ENCODE measurements at regions not wholly inside any gene's neighbourhood (a gene's known extent, or its start where the extent isn't known, plus 50 kb on each side); places are given as distances from the start of the nearest gene placed in this dataset.

DNA sequence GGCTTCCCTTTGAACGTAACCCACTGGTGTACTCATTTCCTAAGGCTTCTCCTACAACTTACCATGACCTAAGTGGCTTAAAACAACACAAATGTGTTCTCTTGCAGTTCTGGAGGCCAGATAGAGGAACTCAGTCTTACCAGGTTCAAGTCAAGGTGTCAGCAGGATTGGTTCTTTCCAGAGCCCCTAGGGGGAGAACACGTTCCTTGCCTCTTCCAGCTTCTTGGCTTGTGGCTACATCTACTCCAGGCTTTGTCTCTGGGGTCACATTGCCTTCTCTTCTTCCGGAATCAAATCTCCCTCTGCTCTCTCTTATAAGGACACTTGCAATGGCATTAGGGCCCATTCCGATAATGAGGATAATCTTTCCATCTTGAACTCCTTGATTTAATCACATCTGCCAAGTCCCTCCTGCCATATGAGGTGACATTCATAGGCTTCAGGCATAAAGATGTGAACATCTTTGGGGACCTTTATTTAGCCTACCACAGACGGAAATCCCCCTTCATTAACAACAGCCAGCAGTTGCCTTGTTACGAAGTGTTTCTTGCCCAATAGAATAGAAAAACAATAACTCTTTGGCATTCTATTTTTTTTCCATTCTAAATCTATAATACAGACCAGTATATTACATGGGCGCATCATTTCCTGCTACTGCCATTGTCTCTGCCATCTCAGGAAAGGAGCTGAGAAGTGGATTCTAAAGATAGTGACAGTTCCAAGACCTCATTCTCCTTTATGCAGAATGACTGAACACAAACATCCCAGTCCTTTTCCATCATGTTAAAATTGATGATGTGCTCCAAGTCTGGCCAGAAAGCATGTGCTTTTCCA is 362.0 kb downstream of the ZNF521 start:
- no peak for TF ChIP-seq POLR2A (IDR thresholded peaks at IDR 0.05; ENCODE audit: low read depth, low read length)
- DNase-seq (ENCODE audit: insufficient read length, low spot score): no peak
- no peak for FAIRE-seq

DNA sequence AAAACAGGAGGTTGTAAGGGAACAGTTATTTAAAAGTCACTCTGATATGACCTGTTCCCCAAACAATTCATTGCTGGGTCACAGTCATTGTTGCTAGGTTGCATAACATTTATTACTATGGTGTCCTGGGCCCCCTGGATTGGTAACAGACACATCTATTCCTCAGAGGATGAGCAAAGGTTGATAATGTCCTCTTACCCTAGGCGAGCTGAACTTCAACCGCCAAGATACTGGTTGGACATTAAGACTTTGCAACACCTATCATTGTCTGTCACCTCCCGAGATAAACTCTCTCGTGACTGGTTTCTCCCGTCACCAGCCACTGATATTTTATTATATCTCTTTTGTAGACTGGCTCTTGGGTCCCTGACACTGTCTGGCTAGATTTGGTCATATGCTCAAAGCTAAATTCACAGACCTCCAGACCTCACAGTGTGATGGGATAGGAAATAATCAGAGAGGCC is 361.3 kb downstream of the ZNF521 start:
- no peak for DNase-seq (ENCODE audit: insufficient read length, low spot score)
- no peak for TF ChIP-seq POLR2A (IDR thresholded peaks at IDR 0.05; ENCODE audit: low read depth, low read length)
- no peak for FAIRE-seq

DNA sequence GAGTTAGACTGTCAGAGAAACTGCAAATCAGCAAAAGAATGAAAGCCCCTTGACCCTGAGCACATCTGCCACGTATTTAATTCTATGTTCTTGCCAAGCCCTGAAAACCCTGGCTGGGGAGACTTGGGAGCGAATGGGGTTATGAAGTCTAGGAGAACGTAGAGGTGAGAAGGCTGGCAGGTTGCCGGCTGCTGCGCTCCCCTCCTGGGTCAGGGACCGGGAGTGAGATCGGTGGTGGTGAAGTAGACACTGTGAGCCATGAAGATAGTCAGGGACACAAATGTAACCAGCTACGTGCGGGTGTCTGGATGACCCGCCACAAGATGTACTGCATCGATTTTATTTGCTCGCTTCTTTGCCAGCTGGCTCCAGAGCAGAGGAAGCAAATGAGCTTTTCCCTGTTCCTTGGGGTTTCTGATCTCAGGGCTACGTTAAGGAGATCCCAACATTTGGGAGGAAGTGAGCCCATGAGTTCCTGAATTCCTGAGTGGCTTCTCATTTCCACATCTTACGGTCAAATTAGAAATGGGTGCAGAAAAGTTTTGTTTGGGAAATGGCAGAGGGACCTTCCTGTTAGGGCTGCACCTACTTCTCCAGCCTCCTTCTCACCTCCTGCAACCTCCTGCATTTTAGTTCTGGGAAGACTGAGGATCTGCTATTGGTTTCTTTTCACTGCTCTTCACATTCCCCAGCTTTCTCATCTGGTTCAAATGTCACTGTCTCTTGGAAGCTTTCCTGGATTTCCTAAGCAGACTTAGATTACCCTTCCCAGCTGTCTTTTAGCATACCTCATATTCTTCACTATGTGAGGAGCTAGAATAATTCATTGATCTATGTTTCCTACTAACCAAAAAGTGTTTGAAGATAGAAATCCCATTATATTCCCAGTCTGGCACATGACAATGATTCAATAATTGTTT is 360.6 kb downstream of the ZNF521 start:
- no peak for TF ChIP-seq POLR2A (IDR thresholded peaks at IDR 0.05; ENCODE audit: low read depth, low read length)
- DNase-seq (ENCODE audit: insufficient read length, low spot score) (no peak), FAIRE-seq (no peak)

DNA sequence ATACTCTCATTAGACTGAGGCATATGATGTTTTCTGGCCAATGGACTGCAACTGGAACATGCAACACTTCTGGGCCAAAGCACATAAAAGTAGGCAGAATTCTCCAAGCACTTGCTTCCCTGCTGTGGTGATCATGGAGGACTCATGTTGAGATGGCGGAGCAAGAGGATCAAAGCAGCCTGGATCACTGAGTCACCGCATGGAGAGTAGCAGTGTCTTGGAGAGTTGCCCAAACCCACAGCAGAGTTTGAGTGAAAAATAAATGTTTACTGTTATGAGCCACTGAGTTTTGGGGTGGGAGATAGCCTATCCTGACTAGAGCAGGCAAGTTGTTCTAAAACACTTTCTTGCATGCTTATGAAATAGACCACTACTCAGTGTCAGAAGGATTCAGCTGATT is 359.5 kb downstream of the ZNF521 start:
- DNase-seq (ENCODE audit: insufficient read length, low spot score): no peak
- no peak for TF ChIP-seq POLR2A (IDR thresholded peaks at IDR 0.05; ENCODE audit: low read depth, low read length)
- FAIRE-seq: no peak

DNA sequence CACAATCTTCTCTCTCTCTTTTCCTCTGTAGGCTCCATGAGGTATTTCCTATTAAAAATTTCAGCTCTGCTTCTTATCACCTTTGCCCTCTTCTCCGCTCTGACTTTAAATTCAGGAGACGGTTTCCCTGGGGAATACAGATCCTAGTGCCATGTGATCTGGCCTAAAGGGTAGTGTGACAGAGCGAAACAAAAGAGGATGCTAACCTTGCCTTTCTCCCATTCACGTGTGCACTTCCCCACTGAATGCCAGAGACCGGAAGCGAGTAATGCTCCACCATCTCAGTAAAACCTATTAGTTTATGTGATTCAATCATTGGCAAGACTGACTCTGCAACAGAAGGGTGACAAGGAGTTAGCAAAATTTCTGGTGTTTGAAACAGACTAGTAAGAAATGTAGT is 358.3 kb downstream of the ZNF521 start:
- FAIRE-seq: no peak
- no peak for DNase-seq (ENCODE audit: insufficient read length, low spot score)

DNA sequence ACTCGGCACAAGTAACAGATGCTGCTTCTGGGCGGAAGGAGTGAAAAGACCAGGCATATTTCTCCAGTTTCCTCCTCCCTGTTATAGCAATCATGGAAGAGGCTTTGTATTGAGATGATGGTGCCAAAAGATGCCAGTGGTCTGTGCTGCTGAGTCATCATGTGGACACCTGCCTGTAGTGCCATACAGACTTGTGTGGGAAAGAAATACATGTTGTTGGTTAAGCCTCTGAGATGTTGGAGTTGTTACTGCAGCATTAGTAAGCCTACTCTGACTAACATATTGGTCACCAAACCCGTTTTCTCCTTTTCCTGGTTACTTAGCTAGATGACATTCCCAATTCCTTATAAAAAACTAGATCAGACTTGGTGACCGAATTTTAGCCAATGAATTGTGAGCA is 356.9 kb downstream of the ZNF521 start:
- no peak for FAIRE-seq
- TF ChIP-seq POLR2A (IDR thresholded peaks at IDR 0.05; ENCODE audit: low read depth, low read length): no peak
- DNase-seq (ENCODE audit: insufficient read length, low spot score): no peak

More for the DNA sequence above, 358.3 kb downstream of the ZNF521 start:
- no peak for TF ChIP-seq POLR2A (IDR thresholded peaks at IDR 0.05; ENCODE audit: low read depth, low read length)

DNA sequence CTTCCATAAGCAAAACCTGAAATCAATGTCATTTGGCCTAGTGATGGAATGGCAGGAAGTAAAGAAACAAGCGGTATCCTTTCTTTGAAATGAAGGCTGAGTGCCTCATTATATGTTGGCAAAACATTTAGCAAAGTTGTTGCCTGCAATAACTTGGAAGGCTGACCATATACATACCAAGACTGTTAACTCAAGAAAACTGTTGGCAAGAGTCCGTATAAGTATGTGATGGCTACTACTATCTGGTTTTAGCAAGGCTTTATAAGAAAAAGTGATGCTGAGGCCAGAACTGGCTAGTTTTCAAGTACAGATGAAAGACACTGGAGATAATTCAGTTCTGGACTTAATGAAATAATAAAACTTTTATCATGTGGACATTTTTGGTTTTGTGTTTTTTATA is 356.2 kb downstream of the ZNF521 start:
- DNase-seq (ENCODE audit: insufficient read length, low spot score) (no peak), FAIRE-seq (no peak)
- no peak for TF ChIP-seq POLR2A (IDR thresholded peaks at IDR 0.05; ENCODE audit: low read depth, low read length)

DNA sequence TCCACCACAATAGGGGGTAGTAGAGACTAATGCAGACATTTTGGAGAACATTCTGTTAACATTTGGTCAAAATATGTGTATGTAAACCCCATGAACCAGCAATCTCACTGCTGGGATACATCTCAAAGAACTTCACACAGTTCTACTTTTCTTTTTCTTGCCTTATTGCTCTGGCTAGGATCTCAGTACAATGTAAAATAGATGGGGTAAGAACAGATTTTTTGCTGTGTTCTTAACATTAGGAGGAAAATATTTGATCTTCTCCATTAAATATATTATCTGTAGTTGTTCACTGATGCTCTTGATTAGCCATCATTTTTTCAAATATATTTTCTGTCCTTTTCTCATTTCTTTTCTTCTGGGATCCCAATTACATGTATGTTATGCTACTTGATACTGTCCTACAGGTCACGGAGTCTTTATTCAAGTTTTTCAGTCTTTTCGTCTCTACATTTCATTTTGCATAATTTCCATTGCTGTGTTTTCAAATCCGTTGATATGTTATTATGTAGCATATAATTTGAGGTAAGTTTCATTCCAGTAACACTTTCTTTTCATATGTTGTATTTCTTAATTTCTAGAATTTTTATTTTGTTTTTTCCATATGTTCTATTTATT is 352.2 kb downstream of the ZNF521 start:
- no peak for TF ChIP-seq POLR2A (IDR thresholded peaks at IDR 0.05; ENCODE audit: low read depth, low read length)
- FAIRE-seq: no peak
- no peak for DNase-seq (ENCODE audit: insufficient read length, low spot score)

DNA sequence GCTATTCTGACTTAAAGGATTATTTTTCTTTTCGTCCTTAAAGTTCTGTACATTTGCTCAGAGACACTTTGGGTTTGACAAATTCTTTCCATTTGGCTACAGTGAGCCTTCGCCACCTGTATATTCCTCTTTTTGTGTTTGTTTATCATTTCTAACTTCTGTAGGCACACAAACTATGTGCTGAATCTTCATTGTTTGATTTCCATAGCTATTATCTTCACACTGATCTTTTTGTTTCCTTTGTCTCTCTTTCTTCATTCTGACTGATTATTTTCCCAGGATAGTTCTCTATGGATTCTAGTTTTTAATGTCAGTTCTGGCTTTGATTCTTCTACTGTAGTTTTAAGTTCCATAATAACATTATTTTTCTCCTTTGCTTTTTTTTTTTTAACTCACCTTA is 350.2 kb downstream of the ZNF521 start:
- TF ChIP-seq POLR2A (IDR thresholded peaks at IDR 0.05; ENCODE audit: low read depth, low read length): no peak
- FAIRE-seq (no peak), DNase-seq (ENCODE audit: insufficient read length, low spot score) (no peak)

DNA sequence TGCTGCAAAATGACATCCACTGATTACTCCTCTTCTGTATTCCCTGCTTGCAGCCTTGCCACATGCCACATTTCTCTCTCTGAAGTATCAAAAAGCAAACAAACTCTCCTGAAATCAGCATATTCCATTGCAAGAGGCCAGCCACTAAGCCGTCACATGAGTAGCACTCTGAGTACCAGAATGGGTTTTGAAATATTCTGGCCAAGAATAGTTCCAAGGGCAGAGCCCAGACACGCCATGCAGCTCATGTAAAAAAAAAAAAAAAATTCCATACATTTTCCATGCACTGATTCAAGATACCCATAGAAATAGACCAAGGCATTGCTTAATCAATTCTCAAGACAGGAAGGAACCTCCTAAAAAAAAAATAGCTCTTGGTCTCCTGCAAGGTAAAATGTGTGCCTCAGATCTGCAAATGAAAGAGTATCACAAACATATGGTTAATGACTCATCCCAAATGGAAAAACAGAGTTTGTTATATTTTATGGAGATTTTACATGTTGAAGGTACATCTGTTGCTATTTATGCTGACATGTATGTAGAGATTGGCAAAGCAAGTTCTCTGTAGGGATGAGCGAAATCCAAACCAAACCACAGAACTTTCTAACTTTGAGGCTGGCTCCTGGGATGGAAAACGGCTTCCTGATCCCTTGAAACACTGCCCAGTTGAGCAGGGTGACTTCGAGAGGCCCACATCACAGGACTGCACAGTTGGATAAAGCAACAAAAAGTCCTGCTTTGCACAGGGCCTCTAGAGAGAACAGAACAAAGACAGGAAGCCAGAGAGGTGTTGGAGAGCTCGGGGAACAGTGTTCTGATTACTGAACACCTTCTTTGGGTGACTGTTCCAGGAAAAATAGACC is 346.2 kb downstream of the ZNF521 start:
- FAIRE-seq: no peak
- TF ChIP-seq POLR2A (IDR thresholded peaks at IDR 0.05; ENCODE audit: low read depth, low read length): no peak
- no peak for DNase-seq (ENCODE audit: insufficient read length, low spot score)

DNA sequence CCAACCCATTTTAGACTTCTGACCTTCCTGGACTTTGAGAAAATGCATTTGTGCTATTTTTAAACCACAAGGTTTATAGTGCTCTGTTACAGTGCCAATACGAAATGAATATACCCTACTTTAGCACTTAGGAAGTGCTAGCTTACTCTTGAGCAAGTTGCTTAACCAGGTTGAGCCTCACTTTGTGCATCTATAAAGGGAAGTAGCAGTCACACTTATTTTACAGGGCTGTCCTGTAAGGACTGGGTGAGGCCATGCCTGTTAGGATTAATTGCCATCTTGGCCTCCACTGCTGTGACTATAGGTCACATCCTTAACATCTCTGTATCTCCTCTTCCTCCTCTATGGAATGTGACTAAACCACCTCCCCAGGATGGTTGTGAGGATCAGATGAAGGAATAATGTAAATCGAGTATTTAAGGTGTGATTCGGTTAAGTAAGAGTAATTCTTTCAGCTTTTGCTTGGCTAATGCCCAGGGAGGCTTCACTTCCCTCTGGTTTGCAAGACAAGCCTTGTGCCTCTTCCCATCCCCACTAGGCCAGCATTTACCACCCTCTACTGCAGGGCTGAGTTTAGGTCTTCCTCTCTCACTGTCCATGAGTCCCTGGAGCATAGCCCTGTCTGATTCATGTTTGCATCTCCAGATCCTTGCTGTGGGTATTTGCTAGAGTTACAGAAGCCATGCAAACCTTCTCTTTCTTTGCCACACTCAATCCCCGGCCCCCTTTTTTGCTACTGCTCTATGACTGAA is 341.2 kb downstream of the ZNF521 start:
- no peak for DNase-seq (ENCODE audit: insufficient read length, low spot score)
- FAIRE-seq: no peak
- TF ChIP-seq POLR2A (IDR thresholded peaks at IDR 0.05; ENCODE audit: low read depth, low read length): no peak

Data from H54 (cell line).